Dedifferentiated amniotic fluid mesenchymal stem cell (primary cell): ENCODE measurements at regions not wholly inside any gene's neighbourhood (a gene's known extent, or its start where the extent isn't known, plus 50 kb on each side); places are given as distances from the start of the nearest gene placed in this dataset.

Experiments used
- DNase-seq: peaks from one replicate; pipeline ENCODE4 v3.0.0-alpha.2; 2016; ENCODE audit errors: extremely low spot score

GRCh38 chr1:177847843-177848242 is 122.0 kb downstream of the SEC16B start:
- DNase-seq, result peak; percentile 42

- DNase-seq, result no peak
These were observed 130.9 kb downstream of the SEC16B start for GRCh38 chr1:177838907-177839485.

- no peak for DNase-seq
These were observed 136.2 kb downstream of the SEC16B start for GRCh38 chr1:177833631-177834030.

DNA sequence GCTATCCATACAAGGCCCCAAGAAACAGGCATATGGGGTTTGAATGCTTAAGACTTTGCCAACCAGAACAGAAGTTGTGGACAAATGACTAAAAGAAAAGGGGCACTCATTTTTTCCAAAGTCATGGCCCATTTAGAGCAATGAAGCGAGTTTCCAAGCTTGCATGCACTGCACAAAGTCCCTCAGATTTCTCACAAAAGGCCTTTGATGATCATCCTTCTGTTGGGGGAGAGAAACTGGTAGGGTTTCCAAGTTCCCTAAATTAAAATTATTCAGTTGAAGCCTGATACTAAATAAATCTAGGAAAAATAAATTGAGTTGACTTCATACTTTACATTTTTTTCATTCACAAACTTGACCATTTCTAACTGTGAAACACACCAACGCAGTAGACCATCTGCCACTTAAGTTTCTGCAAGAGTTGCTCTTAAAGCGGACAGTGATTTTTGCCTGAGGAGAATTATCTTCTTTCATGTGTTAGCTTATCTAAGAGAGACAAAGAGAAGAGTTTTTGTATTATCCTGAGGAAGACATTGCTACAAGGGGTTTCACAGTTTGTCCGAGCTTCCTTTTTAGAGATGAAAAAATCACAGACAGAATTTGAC is 139.2 kb downstream of the SEC16B start:
- DNase-seq, result no peak

- no peak for DNase-seq
These were observed 144.5 kb downstream of the SEC16B start for GRCh38 chr1:177825276-177825901.

GRCh38 chr1:177824508-177824982 is 145.3 kb downstream of the SEC16B start:
- DNase-seq, result no peak

DNA sequence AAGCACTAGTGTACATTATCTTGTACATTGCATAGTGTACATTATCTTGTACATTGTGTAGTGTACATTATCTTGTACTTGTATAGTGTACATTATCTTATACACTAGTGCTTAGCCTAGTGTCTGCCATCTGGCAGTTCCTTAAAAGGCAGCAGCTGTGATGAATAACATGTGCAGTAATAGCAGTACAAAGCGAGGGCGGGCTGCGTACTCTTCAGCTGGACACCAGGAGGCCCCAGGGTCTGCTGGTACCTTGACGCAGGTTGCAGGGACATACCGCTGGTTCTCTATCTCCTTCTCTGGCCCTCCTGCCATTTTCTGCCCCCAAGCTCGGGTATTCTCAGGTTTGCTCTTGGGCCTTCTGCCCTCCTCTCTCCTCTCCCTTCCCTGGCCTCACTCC is 149.6 kb downstream of the SEC16B start:
- no peak for DNase-seq

DNA sequence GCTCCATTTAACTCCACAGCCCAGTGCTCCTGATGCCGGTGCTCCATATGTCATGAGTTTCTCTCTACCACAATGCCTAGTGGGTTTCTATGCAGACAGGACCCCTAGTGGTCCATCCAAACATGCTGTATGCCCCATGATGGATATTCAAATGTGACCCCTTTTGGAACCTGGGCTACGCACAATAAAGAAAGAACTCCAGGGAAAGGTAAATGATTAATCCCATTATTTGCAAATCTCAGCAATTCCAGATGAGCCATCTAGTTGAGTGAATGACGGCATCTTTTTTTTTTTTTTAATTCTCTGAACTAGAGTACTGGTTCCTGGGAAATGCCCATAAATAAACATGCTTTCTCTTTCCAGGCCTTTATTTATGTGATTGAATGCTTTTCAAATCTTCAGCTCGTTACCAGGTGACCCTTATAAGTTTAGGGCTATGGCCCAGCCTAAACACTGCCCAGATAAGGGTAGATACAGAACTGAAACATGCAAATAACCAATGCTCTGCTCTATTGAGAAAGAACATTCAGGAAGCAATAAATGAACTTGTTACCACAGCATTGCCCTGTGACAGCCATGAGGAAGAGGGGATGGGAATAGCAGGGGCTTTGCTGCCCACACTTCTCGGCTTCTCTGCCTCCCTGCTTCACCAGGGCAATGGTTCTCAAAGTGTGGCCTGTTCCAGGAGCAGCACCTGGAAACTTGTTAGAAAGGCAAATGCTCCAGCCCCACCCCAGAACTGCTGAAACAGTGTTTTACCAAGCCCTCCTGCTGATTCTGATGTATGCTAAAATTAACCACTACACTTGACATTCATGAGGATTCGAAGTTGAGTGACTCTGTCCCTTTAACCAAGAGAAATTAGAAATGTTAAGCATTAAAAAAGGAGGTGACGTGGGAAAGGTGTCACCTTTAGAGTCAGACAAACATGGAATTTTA is 151.7 kb downstream of the SEC16B start:
- no peak for DNase-seq

- DNase-seq, result no peak
These were observed 157.2 kb downstream of the SEC16B start for GRCh38 chr1:177812650-177813049.

GRCh38 chr1:177812144-177812543 is 157.7 kb downstream of the SEC16B start:
- no peak for DNase-seq

GRCh38 chr1:177811429-177811828 is 158.4 kb downstream of the SEC16B start:
- no peak for DNase-seq

GRCh38 chr1:177809819-177810218 is 160.0 kb downstream of the SEC16B start:
- no peak for DNase-seq

- DNase-seq, result no peak
These were observed 167.6 kb downstream of the SEC16B start for GRCh38 chr1:177802304-177802703.

GRCh38 chr1:177801790-177802189 is 168.1 kb downstream of the SEC16B start:
- DNase-seq, result no peak

DNA sequence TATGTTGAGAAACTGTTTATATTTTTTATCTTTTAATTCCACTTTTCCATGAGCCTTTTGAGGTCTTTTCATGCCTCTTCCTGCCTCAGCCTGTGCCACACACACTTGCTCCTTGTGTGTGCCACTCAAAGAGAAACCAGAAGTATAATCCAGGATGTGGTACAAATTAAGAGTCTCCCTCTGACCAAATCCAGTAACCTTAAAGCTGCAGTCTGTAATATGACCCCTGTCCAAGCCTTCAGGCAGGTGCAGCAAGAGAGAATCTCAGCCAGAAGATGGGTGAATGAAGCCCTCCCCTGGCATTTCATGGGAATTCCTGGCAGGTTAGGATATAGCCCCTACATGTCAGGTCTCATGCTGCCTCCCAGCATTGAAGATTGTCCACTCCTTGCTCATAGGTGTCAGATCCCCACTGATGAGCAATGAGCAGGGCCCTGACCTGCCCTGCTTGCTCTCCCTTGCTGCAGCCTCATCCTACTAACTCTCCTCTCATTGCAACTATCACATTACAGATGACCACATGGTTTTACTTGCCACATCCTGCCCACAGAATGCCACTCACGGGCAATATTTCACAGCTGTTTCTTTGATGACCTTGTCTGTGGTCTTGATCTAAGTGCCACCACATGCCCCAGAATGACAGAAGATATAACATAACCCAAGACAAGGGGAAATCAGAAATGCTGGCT is 169.3 kb downstream of the SEC16B start:
- no peak for DNase-seq

- no peak for DNase-seq
These were observed 170.1 kb downstream of the SEC16B start for GRCh38 chr1:177799746-177800145.

DNA sequence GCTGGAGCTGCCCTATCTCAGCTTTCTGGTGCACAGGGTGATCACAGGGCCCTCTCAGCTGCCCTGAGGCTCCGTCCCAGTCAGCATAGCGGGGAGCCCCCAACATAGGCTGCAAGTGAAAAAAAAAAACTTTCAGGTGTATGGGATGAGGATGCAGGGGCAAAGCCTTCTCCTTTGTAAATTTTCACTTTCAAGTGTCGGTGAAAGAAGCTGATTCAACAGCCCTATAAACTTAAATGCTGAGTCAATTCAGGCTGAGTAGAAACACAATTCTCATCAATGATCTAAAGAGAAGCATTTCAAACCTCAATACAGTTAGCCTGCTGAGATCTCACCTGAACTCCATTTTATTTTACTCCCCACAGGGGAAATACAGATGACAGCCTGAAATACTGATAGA is 171.2 kb downstream of the SEC16B start:
- no peak for DNase-seq

GRCh38 chr1:177796561-177796960 is 173.3 kb downstream of the SEC16B start:
- no peak for DNase-seq

- DNase-seq, result no peak
These were observed 175.4 kb downstream of the SEC16B start for GRCh38 chr1:177794376-177794991.

DNA sequence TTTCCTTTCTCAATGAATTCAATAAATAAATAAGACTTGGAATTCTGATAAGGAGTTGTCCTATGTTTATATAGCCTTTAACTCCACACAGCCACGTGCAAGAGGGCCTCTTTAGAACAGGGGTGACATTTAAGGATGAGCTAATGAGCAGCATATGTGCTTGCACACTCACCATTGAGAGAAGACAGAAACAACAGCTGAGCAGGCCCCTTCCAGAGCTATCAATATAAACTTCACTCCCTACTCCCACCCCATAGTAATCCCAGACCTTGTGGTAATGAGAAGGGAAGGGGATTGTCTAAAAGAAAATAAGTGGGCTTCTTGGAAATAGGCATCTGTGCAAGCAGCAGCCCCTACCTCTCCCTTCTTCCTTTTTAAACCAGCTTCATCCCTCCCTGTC is 176.0 kb downstream of the SEC16B start:
- no peak for DNase-seq

GRCh38 chr1:177790566-177790965 is 179.3 kb downstream of the SEC16B start:
- DNase-seq, result no peak
